ENCODE measurements at regions not wholly inside any gene's neighbourhood (a gene's known extent, or its start where the extent isn't known, plus 50 kb on each side); places are given as distances from the start of the nearest gene placed in this dataset.

DNA sequence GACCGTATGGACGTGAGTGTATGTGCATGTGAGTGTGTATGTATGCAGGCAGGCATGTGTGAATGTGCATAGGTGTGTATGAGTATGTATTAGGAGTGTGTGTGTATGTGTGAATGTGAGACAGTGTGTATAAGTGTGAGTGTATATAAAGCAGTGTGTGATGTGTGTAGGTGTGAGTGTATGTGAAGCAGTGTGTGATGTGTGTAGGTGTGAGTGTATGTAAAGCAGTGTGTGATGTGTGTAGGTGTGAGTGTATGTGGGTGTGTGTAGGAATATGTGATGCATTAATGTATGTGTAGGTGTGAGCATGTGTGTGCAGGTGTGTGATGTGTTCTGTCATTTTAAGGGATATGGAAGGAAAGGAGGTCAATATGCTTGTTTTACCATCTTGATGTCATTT lies 215.5 kb downstream of the GADD45G start:
- TF ChIP-seq, protein P1, sequence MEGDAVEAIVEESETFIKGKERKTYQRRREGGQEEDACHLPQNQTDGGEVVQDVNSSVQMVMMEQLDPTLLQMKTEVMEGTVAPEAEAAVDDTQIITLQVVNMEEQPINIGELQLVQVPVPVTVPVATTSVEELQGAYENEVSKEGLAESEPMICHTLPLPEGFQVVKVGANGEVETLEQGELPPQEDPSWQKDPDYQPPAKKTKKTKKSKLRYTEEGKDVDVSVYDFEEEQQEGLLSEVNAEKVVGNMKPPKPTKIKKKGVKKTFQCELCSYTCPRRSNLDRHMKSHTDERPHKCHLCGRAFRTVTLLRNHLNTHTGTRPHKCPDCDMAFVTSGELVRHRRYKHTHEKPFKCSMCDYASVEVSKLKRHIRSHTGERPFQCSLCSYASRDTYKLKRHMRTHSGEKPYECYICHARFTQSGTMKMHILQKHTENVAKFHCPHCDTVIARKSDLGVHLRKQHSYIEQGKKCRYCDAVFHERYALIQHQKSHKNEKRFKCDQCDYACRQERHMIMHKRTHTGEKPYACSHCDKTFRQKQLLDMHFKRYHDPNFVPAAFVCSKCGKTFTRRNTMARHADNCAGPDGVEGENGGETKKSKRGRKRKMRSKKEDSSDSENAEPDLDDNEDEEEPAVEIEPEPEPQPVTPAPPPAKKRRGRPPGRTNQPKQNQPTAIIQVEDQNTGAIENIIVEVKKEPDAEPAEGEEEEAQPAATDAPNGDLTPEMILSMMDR (IDR thresholded peaks at IDR 0.05; ENCODE audit: insufficient read depth, low read length, poor library complexity, severe bottlenecking): no peak
- no peak for TF ChIP-seq EZH2phosphoT487 (conservative IDR thresholded peaks at IDR 0.05; ENCODE audit: low read length)

Measured in SU-DHL-6 (cell line).